CD4-positive, alpha-beta memory T cell (primary cell): ENCODE measurements at regions not wholly inside any gene's neighbourhood (a gene's known extent, or its start where the extent isn't known, plus 50 kb on each side); places are given as distances from the start of the nearest gene placed in this dataset.

ENCODE experiments used
- CTCF ChIA-PET: fragments of 350-600 bp; sonication (Branson Sonifier 250); formaldehyde crosslinking; loops from one replicate; lab custom pipeline; 2021; ENCODE audit warnings: inconsistent platforms; ENCODE audit not compliant: partially characterized antibody; lab: Charles Lee
- POLR2A ChIA-PET: fragments of 350-600 bp; sonication (Branson Sonifier 250); formaldehyde crosslinking; loops from one replicate; lab custom pipeline; 2021; ENCODE audit not compliant: partially characterized antibody; lab: Charles Lee
- DNase-seq, 5 donors: peaks; one replicate each; pipeline versions ENCODE4 v3.0.0 to v3.0.0-alpha.2; 2020 to 2022; ENCODE audit warnings: mixed read lengths in 1 of 5
- H3K27ac ChIP-seq: one replicate; pipeline ENCODE4 v1.7.0; 2013; ENCODE audit warnings: low read depth, low read length
- H3K27me3 ChIP-seq: 2 replicates; pipeline ENCODE4 v1.7.0; 2013; ENCODE audit warnings: mild to moderate bottlenecking, low read length, moderate library complexity; ENCODE audit not compliant: insufficient read depth
- H3K36me3 ChIP-seq: 2 replicates; pipeline ENCODE4 v1.7.0; 2013; ENCODE audit warnings: mild to moderate bottlenecking, low read length, moderate library complexity; ENCODE audit not compliant: insufficient read depth
- H3K4me1 ChIP-seq: 2 replicates; pipeline ENCODE4 v1.7.0; 2013; ENCODE audit warnings: mild to moderate bottlenecking, low read length, moderate library complexity; ENCODE audit not compliant: insufficient read depth
- H3K4me3 ChIP-seq, 2 donors: one replicate each; pipeline ENCODE4 v1.7.0; 2013; ENCODE audit warnings: low read length in 2 of 2, mild to moderate bottlenecking in 1 of 2
- H3K9me3 ChIP-seq, 2 donors: one replicate each; pipeline ENCODE4 v1.7.0; 2013; ENCODE audit warnings: low read length in 2 of 2, control low read depth in 1 of 2; ENCODE audit not compliant: control insufficient read depth in 1 of 2
- H3K27ac Mint-ChIP-seq, 7 donors: one replicate each; pipeline ENCODE4 v1.8.0; 2020 to 2021; ENCODE audit warnings: mixed read lengths in 7 of 7, mild to moderate bottlenecking in 6 of 7, inconsistent platforms in 3 of 7, moderate library complexity in 3 of 7
- H3K27me3 Mint-ChIP-seq, 2 donors: one replicate each; pipeline ENCODE4 v1.8.0; 2020 to 2021; ENCODE audit warnings: mixed read lengths in 2 of 2
- H3K36me3 Mint-ChIP-seq, 2 donors: one replicate each; pipeline ENCODE4 v1.8.0; 2020 to 2021; ENCODE audit warnings: mixed read lengths in 2 of 2, inconsistent platforms in 1 of 2, mild to moderate bottlenecking in 1 of 2
- H3K4me1 Mint-ChIP-seq, 4 donors: one replicate each; pipeline ENCODE4 v1.8.0; 2020 to 2021; ENCODE audit warnings: mixed read lengths in 4 of 4, mild to moderate bottlenecking in 1 of 4
- H3K4me3 Mint-ChIP-seq, 8 donors: one replicate each; pipeline ENCODE4 v1.8.0; 2020 to 2021; ENCODE audit warnings: mixed read lengths in 8 of 8, mild to moderate bottlenecking in 7 of 8, moderate library complexity in 6 of 8, inconsistent platforms in 3 of 8
- H3K9me3 Mint-ChIP-seq, 8 donors: one replicate each; pipeline ENCODE4 v1.8.0; 2020 to 2021; ENCODE audit warnings: mixed read lengths in 8 of 8, mild to moderate bottlenecking in 5 of 8, inconsistent platforms in 3 of 8, moderate library complexity in 1 of 8
- intact Hi-C: fragments of 100-400 bp; cut with micrococcal nuclease; formaldehyde crosslinking; loops from one replicate; pipeline ENCODE4 v1.15.1; 2023

- H3K4me1 ChIP-seq, result no peaks in the 10 kb centered on the region
- H3K27ac Mint-ChIP-seq, result no peak overlapping the region
- peaks cover 0 to 2% of the 10 kb centered on the region in 2 donors for H3K27me3 Mint-ChIP-seq
- CTCF ChIA-PET, result no interaction called here
- H3K36me3 Mint-ChIP-seq, result no peaks in the 10 kb centered on the region
- no peak for DNase-seq
- no peak overlapping the region for H3K4me3 Mint-ChIP-seq
- no peaks in the 10 kb centered on the region for H3K4me1 Mint-ChIP-seq
- intact Hi-C loops, result no loop called here
- peaks cover 0 to under 1% (median 0%) of the 10 kb centered on the region in 8 donors for H3K9me3 Mint-ChIP-seq
- H3K4me3 ChIP-seq, result no peak overlapping the region
- no peak overlapping the region for H3K27ac ChIP-seq
- H3K27me3 ChIP-seq, result no peaks in the 10 kb centered on the region
- no peaks in the 10 kb centered on the region for H3K36me3 ChIP-seq
- H3K9me3 ChIP-seq, result no peaks in the 10 kb centered on the region
- POLR2A ChIA-PET, result no interaction called here
Observed at GRCh38 chr14:56953884-56954283, 143.6 kb upstream of the OTX2 start.

- Histone ChIP-seq H3K9me3 (no peaks in the 10 kb centered on the region), H3K4me1 (no peaks in the 10 kb centered on the region), H3K27me3 (no peaks in the 10 kb centered on the region), H3K27ac (no peak overlapping the region), H3K36me3 (no peaks in the 10 kb centered on the region), H3K4me3 (no peak overlapping the region)
- Mint-ChIP-seq H3K9me3 (peaks cover 0 to 2% (median 0%) of the 10 kb centered on the region in 8 donors), H3K4me3 (no peak overlapping the region), H3K4me1 (no peaks in the 10 kb centered on the region), H3K27ac (no peak overlapping the region), H3K36me3 (no peaks in the 10 kb centered on the region), H3K27me3 (peaks cover 0 to 2% of the 10 kb centered on the region in 2 donors)
- DNase-seq, result no peak
- POLR2A ChIA-PET, result no interaction called here
- intact Hi-C loops, result no loop called here
- CTCF ChIA-PET, result no interaction called here
Observed at GRCh38 chr14:56952766-56953473, 142.6 kb upstream of the OTX2 start.

GRCh38 chr14:56949828-56950227 lies 139.5 kb upstream of the OTX2 start:
- H3K4me3 Mint-ChIP-seq, result no peak overlapping the region
- no peaks in the 10 kb centered on the region for H3K36me3 Mint-ChIP-seq
- peaks cover 0 to 3% (median 0%) of the 10 kb centered on the region in 8 donors for H3K9me3 Mint-ChIP-seq
- POLR2A ChIA-PET, result no interaction called here
- Histone ChIP-seq H3K4me1 (no peaks in the 10 kb centered on the region), H3K27me3 (no peaks in the 10 kb centered on the region), H3K36me3 (no peaks in the 10 kb centered on the region), H3K9me3 (no peaks in the 10 kb centered on the region), H3K4me3 (no peak overlapping the region), H3K27ac (no peak overlapping the region)
- DNase-seq, result no peak
- CTCF ChIA-PET, result no interaction called here
- H3K27me3 Mint-ChIP-seq, result peaks cover 0 to 3% of the 10 kb centered on the region in 2 donors
- H3K27ac Mint-ChIP-seq, result no peak overlapping the region
- H3K4me1 Mint-ChIP-seq, result no peaks in the 10 kb centered on the region
- intact Hi-C loops, result no loop called here

- Mint-ChIP-seq H3K4me1 (no peaks in the 10 kb centered on the region), H3K27ac (no peak overlapping the region), H3K27me3 (peaks cover 2 to 4% of the 10 kb centered on the region in 2 donors), H3K4me3 (no peak overlapping the region), H3K36me3 (no peaks in the 10 kb centered on the region), H3K9me3 (peaks cover 0 to 8% (median 3%) of the 10 kb centered on the region in 8 donors)
- Histone ChIP-seq H3K4me3 (no peak overlapping the region), H3K27ac (no peak overlapping the region), H3K36me3 (no peaks in the 10 kb centered on the region), H3K4me1 (no peaks in the 10 kb centered on the region), H3K9me3 (no peaks in the 10 kb centered on the region), H3K27me3 (no peaks in the 10 kb centered on the region)
- DNase-seq, result no peak
- ChIA-PET POLR2A (no interaction called here), CTCF (no interaction called here)
- intact Hi-C loops, result no loop called here
Observed at GRCh38 chr14:56945291-56945690, 135.0 kb upstream of the OTX2 start.

GRCh38 chr14:56944397-56944796 lies 134.1 kb upstream of the OTX2 start:
- H3K36me3 ChIP-seq, result no peaks in the 10 kb centered on the region
- CTCF ChIA-PET, result no interaction called here
- no peaks in the 10 kb centered on the region for H3K4me1 ChIP-seq
- no peaks in the 10 kb centered on the region for H3K9me3 ChIP-seq
- H3K4me1 Mint-ChIP-seq, result no peaks in the 10 kb centered on the region
- H3K36me3 Mint-ChIP-seq, result no peaks in the 10 kb centered on the region
- H3K4me3 Mint-ChIP-seq, result no peak overlapping the region
- no peak overlapping the region for H3K27ac ChIP-seq
- H3K4me3 ChIP-seq, result no peak overlapping the region
- POLR2A ChIA-PET, result no interaction called here
- intact Hi-C loops, result no loop called here
- no peak for DNase-seq
- no peaks in the 10 kb centered on the region for H3K27me3 ChIP-seq
- H3K9me3 Mint-ChIP-seq, result peaks cover 0 to 8% (median 4%) of the 10 kb centered on the region in 8 donors
- peaks cover 2 to 4% of the 10 kb centered on the region in 2 donors for H3K27me3 Mint-ChIP-seq
- H3K27ac Mint-ChIP-seq, result no peak overlapping the region

- H3K4me3 ChIP-seq, result no peak overlapping the region
- H3K4me1 ChIP-seq, result no peaks in the 10 kb centered on the region
- H3K27me3 Mint-ChIP-seq, result peaks cover 0 to 3% of the 10 kb centered on the region in 2 donors
- H3K4me3 Mint-ChIP-seq, result no peak overlapping the region
- ChIA-PET CTCF (no interaction called here), POLR2A (no interaction called here)
- H3K27me3 ChIP-seq, result no peaks in the 10 kb centered on the region
- H3K27ac Mint-ChIP-seq, result no peak overlapping the region
- H3K9me3 Mint-ChIP-seq, result peaks cover 0 to 6% (median 0%) of the 10 kb centered on the region in 8 donors
- no peak for DNase-seq
- intact Hi-C loops, result no loop called here
- no peaks in the 10 kb centered on the region for H3K36me3 ChIP-seq
- H3K36me3 Mint-ChIP-seq, result no peaks in the 10 kb centered on the region
- no peaks in the 10 kb centered on the region for H3K9me3 ChIP-seq
- no peak overlapping the region for H3K27ac ChIP-seq
- H3K4me1 Mint-ChIP-seq, result no peaks in the 10 kb centered on the region
Observed at GRCh38 chr14:56933446-56933845, 123.2 kb upstream of the OTX2 start.

- Histone ChIP-seq H3K4me1 (no peaks in the 10 kb centered on the region), H3K36me3 (no peaks in the 10 kb centered on the region), H3K27ac (no peak overlapping the region), H3K4me3 (no peak overlapping the region), H3K27me3 (no peaks in the 10 kb centered on the region), H3K9me3 (no peaks in the 10 kb centered on the region)
- H3K9me3 Mint-ChIP-seq, result peaks cover 0 to 6% (median 4%) of the 10 kb centered on the region in 8 donors
- no peak for DNase-seq
- H3K36me3 Mint-ChIP-seq, result no peaks in the 10 kb centered on the region
- no peak overlapping the region for H3K4me3 Mint-ChIP-seq
- peaks cover 2% of the 10 kb centered on the region in 2 donors for H3K27me3 Mint-ChIP-seq
- intact Hi-C loops, result no loop called here
- CTCF ChIA-PET, result no interaction called here
- H3K27ac Mint-ChIP-seq, result no peak overlapping the region
- POLR2A ChIA-PET, result no interaction called here
- no peaks in the 10 kb centered on the region for H3K4me1 Mint-ChIP-seq
Observed at GRCh38 chr14:56918849-56919574, 108.7 kb upstream of the OTX2 start.
